BE2C (cell line): ENCODE measurements at regions not wholly inside any gene's neighbourhood (a gene's known extent, or its start where the extent isn't known, plus 50 kb on each side); places are given as distances from the start of the nearest gene placed in this dataset.
A peak's percentile ranks its signal among the peaks of the same experiment; 100 is the strongest.

Source experiments
- DNase-seq: peaks from one replicate; pipeline ENCODE4 v3.0.0-alpha.2; 2020
- H3K27me3 ChIP-seq: fragments of 250-450 bp; sonication (Bioruptor Pico); 2 replicates; pipeline ENCODE4 v1.5.1; 2020; ENCODE audit warnings: mild to moderate bottlenecking
- H3K36me3 ChIP-seq: fragments of 250-450 bp; sonication (Bioruptor Pico); 2 replicates; pipeline ENCODE4 v1.5.1; 2020; ENCODE audit warnings: mild to moderate bottlenecking
- H3K4me1 ChIP-seq: fragments of 250-450 bp; sonication (Bioruptor Pico); 2 replicates; pipeline ENCODE4 v1.5.1; 2020
- H3K4me3 ChIP-seq: 2 replicates; pipeline ENCODE4 v1.5.1; 2011; ENCODE audit warnings: low read depth, low read length
- H3K9me3 ChIP-seq: fragments of 250-450 bp; sonication (Bioruptor Pico); 2 replicates; pipeline ENCODE4 v1.5.1; 2020
- CTCF ChIP-seq: IDR thresholded peaks from 2 replicates; pipeline ENCODE4 v1.5.1; 2012; ENCODE audit warnings: mild to moderate bottlenecking, low read depth, low read length

DNA sequence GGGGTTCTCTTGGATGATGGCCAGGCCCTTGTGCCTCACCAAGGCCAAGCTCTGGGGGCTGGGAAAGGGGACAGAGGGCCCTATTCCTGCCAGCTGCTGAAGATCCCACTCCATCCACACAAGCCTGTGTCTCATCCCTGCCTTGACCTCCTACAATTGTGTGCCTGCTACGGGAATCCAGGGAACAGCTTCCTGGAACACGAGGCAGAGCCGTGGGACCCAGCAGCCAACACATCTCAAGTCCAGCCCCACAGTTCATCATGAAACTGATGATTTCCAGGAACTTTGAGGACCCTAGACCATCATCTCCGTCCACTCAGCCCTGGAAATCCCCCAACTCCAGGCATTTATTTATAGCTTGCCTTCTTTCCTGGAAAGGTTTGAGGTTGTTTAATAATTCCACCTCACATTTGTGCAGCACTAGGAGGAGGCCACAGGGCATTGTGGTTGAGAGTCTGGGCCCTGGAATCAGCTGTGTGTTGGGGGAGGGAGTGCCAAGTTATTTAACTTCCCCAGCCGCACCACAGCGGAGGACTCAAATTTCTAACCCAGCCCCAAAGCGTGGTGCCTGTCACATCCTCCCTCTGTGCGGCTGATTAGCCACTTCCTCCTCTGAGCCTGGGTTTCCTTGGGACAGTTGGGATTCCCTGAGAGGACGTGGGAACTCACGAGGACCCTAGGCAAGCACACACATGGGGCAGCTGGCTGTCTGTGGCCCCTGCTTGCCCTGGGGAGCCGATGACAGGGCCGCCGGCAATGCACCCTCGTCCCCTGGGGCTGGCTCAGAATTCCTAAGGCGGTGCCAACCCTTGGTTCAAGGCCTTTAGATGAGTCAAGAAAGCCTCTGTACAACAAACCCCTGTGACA, 58.2 kb upstream of the GGTA1 start:
- no peak for TF ChIP-seq CTCF
- DNase-seq = no peak
- Histone ChIP-seq H3K4me1 (no peaks in the 10 kb centered on the region; the same call in 1 of the 2 replicates), H3K27me3 (no peaks in the 10 kb centered on the region), H3K36me3 (no peaks in the 10 kb centered on the region), H3K4me3 (no peak overlapping the region), H3K9me3 (no peaks in the 10 kb centered on the region)

DNA sequence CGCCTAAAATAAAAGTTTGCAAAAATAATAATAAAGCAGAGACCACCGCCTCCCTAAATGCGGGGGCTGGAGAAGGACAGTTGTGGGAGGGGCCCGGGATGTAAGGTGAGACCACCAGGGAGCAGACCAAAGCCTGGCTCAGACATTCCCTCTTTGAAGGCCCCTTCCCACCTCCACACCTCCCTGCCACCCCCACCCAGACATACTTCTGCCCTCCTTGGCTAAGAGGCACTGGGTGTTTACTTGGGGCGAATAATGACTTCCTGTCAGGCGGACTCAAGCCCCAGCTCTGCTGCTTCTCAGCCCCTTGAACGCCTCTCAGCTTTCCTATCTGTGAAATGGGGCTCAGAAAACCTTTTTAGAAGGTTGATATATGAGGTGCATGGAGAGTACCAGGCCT, 58.8 kb upstream of the GGTA1 start:
- no peak overlapping the region for H3K4me3 ChIP-seq
- H3K9me3 ChIP-seq = no peaks in the 10 kb centered on the region
- no peaks in the 10 kb centered on the region for H3K27me3 ChIP-seq
- TF ChIP-seq CTCF = no peak
- H3K4me1 ChIP-seq = no peaks in the 10 kb centered on the region; the same call in 1 of the 2 replicates
- no peaks in the 10 kb centered on the region for H3K36me3 ChIP-seq
- no peak for DNase-seq

DNA sequence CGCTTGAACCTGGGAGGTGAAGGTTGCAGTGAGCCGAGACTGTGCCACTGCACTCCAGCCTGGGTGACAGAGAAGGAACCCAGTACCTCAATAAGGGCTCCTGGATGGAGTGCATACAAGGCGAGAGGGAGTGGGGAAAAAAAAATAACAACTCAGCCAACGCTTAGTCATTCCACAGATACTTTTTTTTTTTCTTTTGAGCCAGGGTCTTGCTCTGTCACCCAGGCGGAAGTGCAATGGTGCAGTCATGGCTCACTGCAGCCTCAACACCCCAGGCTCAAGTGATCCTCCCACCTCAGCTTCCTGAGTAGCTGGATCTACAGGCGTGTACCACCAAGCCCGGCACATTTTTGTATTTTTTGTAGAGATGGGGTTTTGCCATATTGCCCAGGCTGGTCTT, 59.5 kb upstream of the GGTA1 start:
- H3K27me3 ChIP-seq = no peaks in the 10 kb centered on the region
- no peak overlapping the region for H3K4me3 ChIP-seq
- no peaks in the 10 kb centered on the region for H3K9me3 ChIP-seq
- no peak for TF ChIP-seq CTCF
- H3K36me3 ChIP-seq = no peaks in the 10 kb centered on the region
- DNase-seq = no peak
- H3K4me1 ChIP-seq = no peaks in the 10 kb centered on the region; the same call in 1 of the 2 replicates

DNA sequence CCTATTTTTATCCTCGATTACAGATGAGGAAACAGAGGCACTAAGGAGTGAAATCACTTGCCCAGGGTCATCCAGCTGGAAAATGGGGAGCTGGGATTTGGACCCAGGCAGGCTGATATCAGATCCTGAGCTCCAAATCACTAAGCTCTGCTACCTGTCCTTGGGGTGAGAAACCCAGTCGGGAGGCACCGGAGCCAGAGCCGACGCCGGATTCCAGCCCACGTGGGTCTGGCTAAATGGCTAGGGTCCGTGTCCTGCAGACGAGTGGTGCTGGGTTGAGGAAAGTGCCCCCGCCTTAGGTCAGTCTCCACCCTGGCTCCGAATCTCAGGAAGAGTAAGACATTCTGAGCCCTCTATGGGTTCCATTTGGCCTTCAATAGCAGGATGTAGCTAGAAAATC, 61.3 kb upstream of the GGTA1 start:
- H3K4me1 ChIP-seq = peaks cover 4% of the 10 kb centered on the region; the same call in 1 of the 2 replicates
- no peak overlapping the region for H3K4me3 ChIP-seq
- no peaks in the 10 kb centered on the region for H3K9me3 ChIP-seq
- TF ChIP-seq CTCF = no peak
- DNase-seq = no peak
- no peaks in the 10 kb centered on the region for H3K36me3 ChIP-seq
- H3K27me3 ChIP-seq = no peaks in the 10 kb centered on the region

GRCh38 chr9:121561385-121562222, 62.0 kb upstream of the GGTA1 start:
- DNase-seq = no peak
- H3K4me1 ChIP-seq = peaks cover 10% of the 10 kb centered on the region
- no peaks in the 10 kb centered on the region for H3K27me3 ChIP-seq
- no peaks in the 10 kb centered on the region for H3K36me3 ChIP-seq
- H3K9me3 ChIP-seq = no peaks in the 10 kb centered on the region
- TF ChIP-seq CTCF = peak; percentile 34
- H3K4me3 ChIP-seq = no peak overlapping the region
